ENCODE measurements at regions not wholly inside any gene's neighbourhood (a gene's known extent, or its start where the extent isn't known, plus 50 kb on each side); places are given as distances from the start of the nearest gene placed in this dataset.

- TF ChIP-seq POLR2A (IDR thresholded peaks at IDR 0.05; ENCODE audit: borderline replicate concordance, extremely low read depth, insufficient read depth, insufficient read length): no peak
- TF ChIP-seq, protein P1, sequence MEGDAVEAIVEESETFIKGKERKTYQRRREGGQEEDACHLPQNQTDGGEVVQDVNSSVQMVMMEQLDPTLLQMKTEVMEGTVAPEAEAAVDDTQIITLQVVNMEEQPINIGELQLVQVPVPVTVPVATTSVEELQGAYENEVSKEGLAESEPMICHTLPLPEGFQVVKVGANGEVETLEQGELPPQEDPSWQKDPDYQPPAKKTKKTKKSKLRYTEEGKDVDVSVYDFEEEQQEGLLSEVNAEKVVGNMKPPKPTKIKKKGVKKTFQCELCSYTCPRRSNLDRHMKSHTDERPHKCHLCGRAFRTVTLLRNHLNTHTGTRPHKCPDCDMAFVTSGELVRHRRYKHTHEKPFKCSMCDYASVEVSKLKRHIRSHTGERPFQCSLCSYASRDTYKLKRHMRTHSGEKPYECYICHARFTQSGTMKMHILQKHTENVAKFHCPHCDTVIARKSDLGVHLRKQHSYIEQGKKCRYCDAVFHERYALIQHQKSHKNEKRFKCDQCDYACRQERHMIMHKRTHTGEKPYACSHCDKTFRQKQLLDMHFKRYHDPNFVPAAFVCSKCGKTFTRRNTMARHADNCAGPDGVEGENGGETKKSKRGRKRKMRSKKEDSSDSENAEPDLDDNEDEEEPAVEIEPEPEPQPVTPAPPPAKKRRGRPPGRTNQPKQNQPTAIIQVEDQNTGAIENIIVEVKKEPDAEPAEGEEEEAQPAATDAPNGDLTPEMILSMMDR (IDR thresholded peaks at IDR 0.05 in 2 of 3, conservative IDR thresholded peaks at IDR 0.05 in 1 of 3; ENCODE audit: borderline replicate concordance in 1 of 3, insufficient read depth in 1 of 3, low read depth in 2 of 3, low read length in 2 of 3): no peak
- no peak for TF ChIP-seq YY1 (IDR thresholded peaks at IDR 0.05; ENCODE audit: extremely low read depth, insufficient replicate concordance, low read depth, low read length)
- TF ChIP-seq MAX (IDR thresholded peaks at IDR 0.05): no peak
- TF ChIP-seq EZH2phosphoT487 (IDR thresholded peaks at IDR 0.05; ENCODE audit: borderline replicate concordance): no peak
- no peak for TF ChIP-seq EGR1 (IDR thresholded peaks at IDR 0.05; ENCODE audit: low read depth)
- TF ChIP-seq REST (IDR thresholded peaks at IDR 0.05; ENCODE audit: low read depth): no peak
- TF ChIP-seq POLR2AphosphoS5 (IDR thresholded peaks at IDR 0.05; ENCODE audit: low read depth, low read length): no peak
- TF ChIP-seq FOSL1 (IDR thresholded peaks at IDR 0.05; ENCODE audit: low read depth): no peak
- no peak for TF ChIP-seq EZH2 (IDR thresholded peaks at IDR 0.05)
- TF ChIP-seq JUND (IDR thresholded peaks at IDR 0.05): no peak
Observed at GRCh38 chr11:26837154-26837553, 115.3 kb upstream of the SLC5A12 start.

Data from HCT116 (cell line).